ENCODE measurements at regions not wholly inside any gene's neighbourhood (a gene's known extent, or its start where the extent isn't known, plus 50 kb on each side); places are given as distances from the start of the nearest gene placed in this dataset.

DNA sequence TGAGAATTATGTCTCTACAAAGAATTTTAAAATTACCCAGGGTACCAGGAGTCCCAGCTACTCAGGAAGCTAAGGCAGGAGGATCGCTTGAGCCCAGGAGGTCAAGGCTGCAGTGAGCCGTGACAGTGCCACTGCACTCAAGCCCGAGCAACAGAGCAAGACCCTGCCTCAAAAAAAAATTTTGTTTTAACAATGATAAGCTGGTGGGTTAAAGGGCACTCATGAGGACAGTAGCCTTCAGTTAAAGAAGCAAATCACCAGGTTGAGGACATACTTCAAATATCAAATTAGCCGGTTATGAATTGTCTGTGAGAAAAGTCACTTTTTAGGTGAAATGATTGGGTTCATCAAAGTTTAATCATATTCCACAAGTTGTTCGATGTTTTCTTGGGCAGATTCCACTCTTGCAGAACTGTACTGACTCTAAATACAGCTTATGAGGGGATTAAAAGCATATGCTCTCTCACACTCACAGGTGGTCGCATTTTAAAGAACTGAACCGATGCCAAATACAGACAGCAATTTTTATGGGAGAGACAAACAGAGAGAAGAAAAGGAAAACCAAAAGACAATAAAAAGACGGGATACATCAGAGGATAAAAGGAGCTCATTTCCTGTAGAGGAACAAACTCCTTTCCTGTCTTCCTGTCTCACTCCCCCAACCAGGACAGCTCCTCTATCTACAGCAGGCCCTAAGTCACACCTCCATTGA is 582.8 kb upstream of the NRP1 start:
- H2AFZ ChIP-seq (ENCODE audit: control insufficient read depth, low read length), result no peak overlapping the region
- H3K9me1 ChIP-seq (ENCODE audit: control insufficient read depth, extremely low read depth, insufficient read depth, low read length), result no peaks in the 10 kb centered on the region
- H3K4me3 ChIP-seq (ENCODE audit: control insufficient read depth in 2 of 3, extremely low read depth in 1 of 3, insufficient read depth in 2 of 3, low read depth in 1 of 3, low read length in 3 of 3), result no peak overlapping the region
- DNase-seq (ENCODE audit: low read depth, low spot score) (no peak), FAIRE-seq (no peak)
- no peaks in the 10 kb centered on the region for H4K20me1 ChIP-seq (ENCODE audit: control insufficient read depth, extremely low read depth, insufficient read depth, low read length)
- no peak overlapping the region for H3K27ac ChIP-seq (ENCODE audit: control insufficient read depth, insufficient read depth, low read length)
- H3K9me3 ChIP-seq (ENCODE audit: control insufficient read depth, low read depth, low read length), result no peaks in the 10 kb centered on the region
- H3K36me3 ChIP-seq (ENCODE audit: control insufficient read depth in 2 of 2, extremely low read depth in 1 of 2, insufficient read depth in 2 of 2, low read length in 2 of 2), result no peaks in the 10 kb centered on the region
- peaks cover 10% of the 10 kb centered on the region for H3K4me1 ChIP-seq (ENCODE audit: control insufficient read depth, extremely low read depth, insufficient read depth, low read length)
- no peaks in the 10 kb centered on the region for H3K27me3 ChIP-seq (ENCODE audit: control insufficient read depth, extremely low read depth, insufficient read depth, low read length)
- H3K79me2 ChIP-seq (ENCODE audit: control insufficient read depth, insufficient read depth, low read length), result no peaks in the 10 kb centered on the region
- dilution Hi-C loops (cut with MboI; ENCODE audit: extremely low pct_ligation_motif_present, low sequenced_read_pairs), result no loop called here
- H3K4me2 ChIP-seq (ENCODE audit: control insufficient read depth, extremely low read depth, insufficient read depth, low read depth, low read length), result no peak overlapping the region
- no peak overlapping the region for H3K9ac ChIP-seq (ENCODE audit: control insufficient read depth, extremely low read depth, insufficient read depth, low read length)
- TF ChIP-seq EZH2 (IDR thresholded peaks at IDR 0.05; ENCODE audit: low read length) (no peak), CTCF (optimal IDR thresholded peaks at IDR 0.05 in 1 of 3, IDR thresholded peaks at IDR 0.05 in 1 of 3, conservative IDR thresholded peaks at IDR 0.05 in 1 of 3; ENCODE audit: extremely low read depth in 1 of 3, insufficient read depth in 2 of 3, low read length in 3 of 3) (no peak)

DNA sequence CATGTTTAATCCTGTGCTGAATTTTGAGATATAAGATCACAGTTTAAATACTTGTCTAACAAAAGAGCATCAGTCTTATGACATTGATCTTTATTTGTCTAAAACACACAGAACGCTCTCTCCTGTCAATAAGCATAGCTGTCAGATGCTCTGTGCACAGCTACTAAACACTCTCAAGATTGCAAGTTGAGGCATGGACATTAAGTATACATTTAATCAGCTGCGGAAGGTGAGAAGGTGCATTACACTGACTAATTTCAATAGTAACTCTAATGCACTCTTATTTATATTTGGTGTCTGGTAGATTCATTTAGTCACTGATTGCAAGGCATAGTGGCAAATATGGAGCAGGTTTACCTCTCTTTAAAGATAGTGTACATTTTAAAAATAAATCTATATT is 580.3 kb upstream of the NRP1 start:
- dilution Hi-C loops (cut with MboI; ENCODE audit: extremely low pct_ligation_motif_present, low sequenced_read_pairs), result no loop called here
- peak; percentile 20 for FAIRE-seq
- Histone ChIP-seq H3K9me3 (ENCODE audit: control insufficient read depth, low read depth, low read length) (no peaks in the 10 kb centered on the region), H3K27ac (ENCODE audit: control insufficient read depth, insufficient read depth, low read length) (no peak overlapping the region), H3K9me1 (ENCODE audit: control insufficient read depth, extremely low read depth, insufficient read depth, low read length) (no peaks in the 10 kb centered on the region), H4K20me1 (ENCODE audit: control insufficient read depth, extremely low read depth, insufficient read depth, low read length) (no peaks in the 10 kb centered on the region), H3K36me3 (ENCODE audit: control insufficient read depth in 2 of 2, extremely low read depth in 1 of 2, insufficient read depth in 2 of 2, low read length in 2 of 2) (no peaks in the 10 kb centered on the region), H3K4me2 (ENCODE audit: control insufficient read depth, extremely low read depth, insufficient read depth, low read depth, low read length) (no peak overlapping the region), H3K79me2 (ENCODE audit: control insufficient read depth, insufficient read depth, low read length) (no peaks in the 10 kb centered on the region), H3K4me1 (ENCODE audit: control insufficient read depth, extremely low read depth, insufficient read depth, low read length) (peaks cover 10% of the 10 kb centered on the region), H3K9ac (ENCODE audit: control insufficient read depth, extremely low read depth, insufficient read depth, low read length) (no peak overlapping the region), H2AFZ (ENCODE audit: control insufficient read depth, low read length) (no peak overlapping the region), H3K27me3 (ENCODE audit: control insufficient read depth, extremely low read depth, insufficient read depth, low read length) (no peaks in the 10 kb centered on the region), H3K4me3 (ENCODE audit: control insufficient read depth in 2 of 3, extremely low read depth in 1 of 3, insufficient read depth in 2 of 3, low read depth in 1 of 3, low read length in 3 of 3) (no peak overlapping the region)
- no peak for DNase-seq (ENCODE audit: low read depth, low spot score)
- TF ChIP-seq EZH2 (IDR thresholded peaks at IDR 0.05; ENCODE audit: low read length), result no peak
- TF ChIP-seq CTCF (optimal IDR thresholded peaks at IDR 0.05 in 1 of 3, IDR thresholded peaks at IDR 0.05 in 1 of 3, conservative IDR thresholded peaks at IDR 0.05 in 1 of 3; ENCODE audit: extremely low read depth in 1 of 3, insufficient read depth in 2 of 3, low read length in 3 of 3), result no peak

Measured in keratinocyte (primary cell).